B cell (primary cell): ENCODE measurements at regions not wholly inside any gene's neighbourhood (a gene's known extent, or its start where the extent isn't known, plus 50 kb on each side); places are given as distances from the start of the nearest gene placed in this dataset.

Source experiments
- ATAC-seq: fragments of 200-7000 bp; cut with Tn5 transposase; one replicate; pipeline ENCODE4 v1.10.0; 2021; ENCODE audit warnings: low read depth, mild to moderate bottlenecking, moderate number of reproducible peaks, moderate library complexity
- CTCF ChIA-PET: fragments of 350-600 bp; sonication (Branson Sonifier 250); formaldehyde crosslinking; loops from one replicate; lab custom pipeline; 2021; ENCODE audit warnings: antibody characterized with exemption, inconsistent platforms; lab: Charles Lee
- POLR2A ChIA-PET: fragments of 350-600 bp; sonication (Branson Sonifier 250); formaldehyde crosslinking; loops from one replicate; lab custom pipeline; 2021; ENCODE audit warnings: antibody characterized with exemption; lab: Charles Lee
- DNase-seq: peaks from one replicate; pipeline ENCODE4 v3.0.0; 2013
- H2AFZ ChIP-seq: 2 replicates; pipeline ENCODE4 v1.6.1; 2012; ENCODE audit warnings: mild to moderate bottlenecking, low read depth, low read length; ENCODE audit not compliant: insufficient read depth, poor library complexity, severe bottlenecking
- H3K27ac ChIP-seq, 2 donors: 1 replicate in 1 of 2; 2 replicates in 1 of 2; pipeline ENCODE4 v1.5.1; 2012 to 2013; ENCODE audit warnings: low read length in 2 of 2, mild to moderate bottlenecking in 2 of 2, moderate library complexity in 1 of 2
- H3K27me3 ChIP-seq, 4 experiments: fragments of 200-600 bp in 1 of 4; sonication (generic) in 1 of 4; replicated peaks in 1 of 4; 1 replicate in 2 of 4; 2 replicates in 2 of 4; pipeline versions ENCODE4 v1.6.1 to v1.7.0; 2013 to 2016; ENCODE audit warnings: low read length in 3 of 4, mild to moderate bottlenecking in 2 of 4, mixed read lengths in 1 of 4, moderate library complexity in 1 of 4; ENCODE audit not compliant: insufficient read depth in 4 of 4, control insufficient read depth in 3 of 4; ENCODE audit errors: control extremely low read depth in 1 of 4
- H3K36me3 ChIP-seq, 2 experiments: replicated peaks in 1 of 2; 1 replicate in 1 of 2; 2 replicates in 1 of 2; pipeline versions ENCODE4 v1.6.1 to v1.7.1; 2013; ENCODE audit warnings: low read length in 1 of 2; ENCODE audit not compliant: insufficient read depth in 2 of 2, control insufficient read depth in 1 of 2; ENCODE audit errors: control extremely low read depth in 1 of 2, extremely low read depth in 1 of 2
- H3K4me1 ChIP-seq, 2 donors: fragments of 200-600 bp in 1 of 2; sonication (generic) in 1 of 2; 1 replicate in 1 of 2; 2 replicates in 1 of 2; pipeline versions ENCODE4 v1.5.1 to v1.6.1; 2013 to 2017; ENCODE audit warnings: low read length in 2 of 2; ENCODE audit not compliant: control insufficient read depth in 2 of 2, insufficient read depth in 2 of 2
- H3K4me2 ChIP-seq: replicated peaks from 2 replicates; pipeline ENCODE3; 2012; ENCODE audit warnings: mild to moderate bottlenecking, low read depth, low read length; ENCODE audit not compliant: poor library complexity, severe bottlenecking
- H3K4me3 ChIP-seq, 5 experiments: fragments of 200-600 bp in 1 of 5; sonication (generic) in 1 of 5; 1 replicate in 3 of 5; 2 replicates in 2 of 5; pipeline versions ENCODE4 v1.5.1 to v1.7.0; 2011 to 2016; ENCODE audit warnings: low read length in 4 of 5, mild to moderate bottlenecking in 4 of 5, low read depth in 2 of 5, control low read depth in 1 of 5, moderate library complexity in 1 of 5; ENCODE audit not compliant: insufficient read depth in 1 of 5; ENCODE audit errors: control extremely low read depth in 1 of 5, extremely low read depth in 1 of 5
- H3K79me2 ChIP-seq: fragments of 200-600 bp; sonication (generic); one replicate; pipeline ENCODE4 v1.6.0; 2016; ENCODE audit warnings: low read length; ENCODE audit not compliant: control insufficient read depth, insufficient read depth
- H3K9ac ChIP-seq: fragments of 200-600 bp; sonication (generic); 2 replicates; pipeline ENCODE4 v1.6.1; 2017; ENCODE audit warnings: mild to moderate bottlenecking, low read length, moderate library complexity
- H3K9me3 ChIP-seq, 3 donors: one replicate each; pipeline versions ENCODE4 v1.6.1 to v1.7.1; 2013; ENCODE audit warnings: low read length in 2 of 3; ENCODE audit not compliant: control insufficient read depth in 2 of 3, insufficient read depth in 1 of 3; ENCODE audit errors: control extremely low read depth in 1 of 3
- H4K20me1 ChIP-seq: 2 replicates; pipeline ENCODE4 v1.6.0; 2012; ENCODE audit warnings: mild to moderate bottlenecking, low read length; ENCODE audit not compliant: insufficient read depth, control insufficient read depth, poor library complexity, severe bottlenecking
- H3K27ac Mint-ChIP-seq: one replicate; pipeline ENCODE4 v1.8.0; 2021; ENCODE audit warnings: mixed read lengths
- H3K27me3 Mint-ChIP-seq: one replicate; pipeline ENCODE4 v1.8.0; 2021; ENCODE audit warnings: mixed read lengths
- H3K4me1 Mint-ChIP-seq: one replicate; pipeline ENCODE4 v1.8.0; 2021; ENCODE audit warnings: mixed read lengths
- H3K4me3 Mint-ChIP-seq: one replicate; pipeline ENCODE4 v1.8.0; 2021; ENCODE audit warnings: mixed read lengths
- H3K9me3 Mint-ChIP-seq: one replicate; pipeline ENCODE4 v1.8.0; 2022; ENCODE audit warnings: mixed read lengths; ENCODE audit not compliant: insufficient read depth
- CTCF ChIP-seq: fragments of 200-600 bp; IDR thresholded peaks from one replicate; pipeline ENCODE4 v1.8.0; 2022; ENCODE audit warnings: antibody characterized with exemption, mild to moderate bottlenecking
- EZH2 ChIP-seq: IDR thresholded peaks from 2 replicates; pipeline ENCODE4 v1.6.1; 2012; ENCODE audit warnings: borderline replicate concordance, low read depth, mild to moderate bottlenecking, moderate library complexity, low read length; ENCODE audit not compliant: insufficient read depth, poor library complexity, severe bottlenecking
- WGBS: methylation state at CpG from one replicate; pipeline ENCODE4 v1.1.5; 2013; ENCODE audit warnings: missing lambda C conversion rate; ENCODE audit not compliant: insufficient coverage; 5-methylcytosine and 5-hydroxymethylcytosine counted together
- intact Hi-C: fragments of 100-400 bp; cut with micrococcal nuclease; formaldehyde crosslinking; loops from one replicate; pipeline ENCODE4 v1.10.0; 2022

DNA sequence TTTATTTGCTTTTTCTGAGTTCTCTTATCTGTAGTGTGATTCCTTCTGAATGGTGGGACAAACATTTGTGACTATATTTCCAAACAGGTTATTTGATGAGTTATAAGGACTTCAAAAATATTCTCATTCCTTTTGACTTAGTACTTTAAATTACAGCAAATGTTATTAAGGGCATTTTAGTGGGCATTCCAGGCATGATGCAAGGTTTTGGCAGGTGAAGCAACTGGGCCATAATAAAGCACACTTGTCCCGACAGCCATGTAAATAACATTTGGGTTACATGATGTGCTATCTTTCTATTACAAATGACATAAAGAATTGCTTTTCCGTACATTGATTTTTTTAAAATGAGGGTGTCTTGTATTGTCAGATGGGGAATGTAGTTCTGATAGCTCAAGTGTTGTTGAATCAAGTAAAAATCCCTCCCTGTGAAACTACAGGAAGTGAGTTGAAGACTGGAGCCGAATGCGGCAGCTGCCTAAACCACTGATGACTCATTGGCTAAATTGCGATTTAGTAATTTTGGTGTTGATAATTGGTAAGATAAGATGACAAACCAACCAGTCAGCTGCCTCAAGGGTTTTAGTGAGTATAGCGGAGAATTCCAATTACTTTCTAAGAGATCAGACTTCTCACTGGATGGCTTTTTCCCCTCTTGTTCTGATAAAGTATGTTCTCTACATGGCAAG is 231.3 kb upstream of the NPY start:
- H3K4me2 ChIP-seq: no peak overlapping the region
- no peak overlapping the region for H3K4me3 Mint-ChIP-seq
- H3K27ac ChIP-seq: no peak overlapping the region
- ChIA-PET CTCF (no interaction called here), POLR2A (no interaction called here)
- H4K20me1 ChIP-seq: no peaks in the 10 kb centered on the region
- intact Hi-C loops: no loop called here
- ATAC-seq (no peak), DNase-seq (no peak)
- no peak for TF ChIP-seq EZH2
- TF ChIP-seq CTCF: no peak
- H3K9me3 Mint-ChIP-seq: no peaks in the 10 kb centered on the region
- H3K9ac ChIP-seq: no peak overlapping the region
- H3K27me3 Mint-ChIP-seq: peaks cover 15% of the 10 kb centered on the region
- WGBS: no CpG with 5 or more reads among the region's 6 CpGs
- H2AFZ ChIP-seq: no peak overlapping the region
- H3K27ac Mint-ChIP-seq: no peak overlapping the region
- H3K4me3 ChIP-seq: no peak overlapping the region
- H3K4me1 ChIP-seq: no peaks in the 10 kb centered on the region
- no peaks in the 10 kb centered on the region for H3K27me3 ChIP-seq
- H3K9me3 ChIP-seq: no peaks in the 10 kb centered on the region
- no peaks in the 10 kb centered on the region for H3K36me3 ChIP-seq
- H3K79me2 ChIP-seq: no peaks in the 10 kb centered on the region
- no peaks in the 10 kb centered on the region for H3K4me1 Mint-ChIP-seq

DNA sequence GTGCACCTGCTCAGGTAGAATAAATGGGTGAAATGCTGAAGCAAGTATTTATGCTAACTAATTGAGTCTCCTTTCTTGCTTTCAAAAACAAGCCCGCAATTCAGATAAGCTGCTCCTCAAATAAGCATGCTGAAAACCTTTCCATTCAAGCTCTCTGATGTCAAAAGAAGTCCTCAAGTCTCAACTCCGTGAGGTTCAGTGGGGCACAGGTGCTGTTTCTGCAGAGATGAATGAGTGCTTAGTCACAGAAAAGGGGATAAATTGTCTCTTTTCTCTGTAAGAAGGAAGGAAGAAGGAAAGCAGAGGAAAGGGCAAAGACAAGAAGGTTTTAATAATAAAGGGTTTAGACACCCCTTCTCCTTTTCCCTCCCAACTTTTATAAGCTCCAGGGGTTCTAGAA is 229.8 kb upstream of the NPY start:
- no peaks in the 10 kb centered on the region for H3K27me3 ChIP-seq
- Mint-ChIP-seq H3K9me3 (no peaks in the 10 kb centered on the region), H3K4me3 (no peak overlapping the region), H3K27me3 (peaks cover 20% of the 10 kb centered on the region), H3K27ac (no peak overlapping the region), H3K4me1 (no peaks in the 10 kb centered on the region)
- no peak overlapping the region for H3K27ac ChIP-seq
- H3K79me2 ChIP-seq: no peaks in the 10 kb centered on the region
- H3K36me3 ChIP-seq: no peaks in the 10 kb centered on the region
- H3K9ac ChIP-seq: no peak overlapping the region
- TF ChIP-seq EZH2 (no peak), CTCF (no peak)
- H3K9me3 ChIP-seq: no peaks in the 10 kb centered on the region
- WGBS: 59% methylated on average over 2 of the region's 2 CpGs
- H3K4me3 ChIP-seq: no peak overlapping the region
- no peak for ATAC-seq
- intact Hi-C loops: no loop called here
- no peak overlapping the region for H3K4me2 ChIP-seq
- no peaks in the 10 kb centered on the region for H3K4me1 ChIP-seq
- no peak overlapping the region for H2AFZ ChIP-seq
- ChIA-PET POLR2A (no interaction called here), CTCF (no interaction called here)
- no peaks in the 10 kb centered on the region for H4K20me1 ChIP-seq
- DNase-seq: no peak
